Stimulated activated effector memory CD8-positive, alpha-beta T cell treated with anti-CD3 and anti-CD28 coated beads, Interleukin-12 subunit alpha, Interleukin-12 subunit beta, amount 100 ng/mL, for 72 hours (primary cell): ENCODE measurements at regions not wholly inside any gene's neighbourhood (a gene's known extent, or its start where the extent isn't known, plus 50 kb on each side); places are given as distances from the start of the nearest gene placed in this dataset.

Experiments used
- ATAC-seq: fragments of 150-1000 bp; cut with Tn5 transposase; 2 replicates; pipeline ENCODE4 v1.10.0; 2021
- DNase-seq, 2 donors: peaks; one replicate each; pipeline ENCODE4 v3.0.0; 2021 to 2022; ENCODE audit warnings: low spot score in 2 of 2
- H3K27ac Mint-ChIP-seq: one replicate; pipeline ENCODE4 v1.8.0; 2022; ENCODE audit warnings: mild to moderate bottlenecking, mixed read lengths
- H3K36me3 Mint-ChIP-seq: one replicate; pipeline ENCODE4 v1.8.0; 2022; ENCODE audit warnings: mild to moderate bottlenecking, mixed read lengths
- H3K4me1 Mint-ChIP-seq: one replicate; pipeline ENCODE4 v1.8.0; 2022; ENCODE audit warnings: mixed read lengths
- H3K4me3 Mint-ChIP-seq: one replicate; pipeline ENCODE4 v1.8.0; 2022; ENCODE audit warnings: mild to moderate bottlenecking, mixed read lengths
- H3K9me3 Mint-ChIP-seq: one replicate; pipeline ENCODE4 v1.8.0; 2022; ENCODE audit warnings: mixed read lengths

GRCh38 chr5:77892061-77893010 is 116.2 kb upstream of the TBCA start:
- no peaks in the 10 kb centered on the region for H3K9me3 Mint-ChIP-seq
- DNase-seq, result no peak
- H3K36me3 Mint-ChIP-seq, result no peaks in the 10 kb centered on the region
- no peak overlapping the region for H3K4me3 Mint-ChIP-seq
- H3K4me1 Mint-ChIP-seq, result no peaks in the 10 kb centered on the region
- H3K27ac Mint-ChIP-seq, result no peak overlapping the region
- no peak for ATAC-seq

- ATAC-seq, result no peak
- Mint-ChIP-seq H3K27ac (no peak overlapping the region), H3K4me1 (peaks cover 14% of the 10 kb centered on the region), H3K36me3 (no peaks in the 10 kb centered on the region), H3K9me3 (no peaks in the 10 kb centered on the region), H3K4me3 (no peak overlapping the region)
- DNase-seq, result no peak
Observed at GRCh38 chr5:77885519-77885918, 109.4 kb upstream of the TBCA start.

GRCh38 chr5:77882670-77883257 is 106.6 kb upstream of the TBCA start:
- H3K36me3 Mint-ChIP-seq, result no peaks in the 10 kb centered on the region
- DNase-seq (no peak), ATAC-seq (peak; percentile 82)
- H3K27ac Mint-ChIP-seq, result no peak overlapping the region
- no peaks in the 10 kb centered on the region for H3K9me3 Mint-ChIP-seq
- H3K4me1 Mint-ChIP-seq, result peaks cover 21% of the 10 kb centered on the region
- no peak overlapping the region for H3K4me3 Mint-ChIP-seq

- H3K9me3 Mint-ChIP-seq, result no peaks in the 10 kb centered on the region
- no peaks in the 10 kb centered on the region for H3K36me3 Mint-ChIP-seq
- no peak for DNase-seq
- ATAC-seq, result no peak
- no peak overlapping the region for H3K4me3 Mint-ChIP-seq
- H3K27ac Mint-ChIP-seq, result no peak overlapping the region
- H3K4me1 Mint-ChIP-seq, result peaks cover 21% of the 10 kb centered on the region
Observed at GRCh38 chr5:77881528-77881927, 105.4 kb upstream of the TBCA start.

- peaks cover 8% of the 10 kb centered on the region for H3K4me1 Mint-ChIP-seq
- no peak overlapping the region for H3K27ac Mint-ChIP-seq
- no peak overlapping the region for H3K4me3 Mint-ChIP-seq
- no peaks in the 10 kb centered on the region for H3K9me3 Mint-ChIP-seq
- DNase-seq (no peak), ATAC-seq (no peak)
- no peaks in the 10 kb centered on the region for H3K36me3 Mint-ChIP-seq
Observed at GRCh38 chr5:77877516-77878355, 101.6 kb upstream of the TBCA start.

GRCh38 chr5:77876862-77877502 is 100.8 kb upstream of the TBCA start:
- no peak overlapping the region for H3K27ac Mint-ChIP-seq
- H3K9me3 Mint-ChIP-seq, result no peaks in the 10 kb centered on the region
- ATAC-seq, result no peak
- H3K4me3 Mint-ChIP-seq, result no peak overlapping the region
- no peaks in the 10 kb centered on the region for H3K36me3 Mint-ChIP-seq
- DNase-seq, result no peak
- peaks cover 6% of the 10 kb centered on the region for H3K4me1 Mint-ChIP-seq

GRCh38 chr5:77876316-77876715 is 100.2 kb upstream of the TBCA start:
- DNase-seq (no peak), ATAC-seq (no peak)
- Mint-ChIP-seq H3K36me3 (no peaks in the 10 kb centered on the region), H3K27ac (no peak overlapping the region), H3K9me3 (no peaks in the 10 kb centered on the region), H3K4me3 (no peak overlapping the region), H3K4me1 (peaks cover 6% of the 10 kb centered on the region)

GRCh38 chr5:77874691-77875090 is 98.6 kb upstream of the TBCA start:
- H3K36me3 Mint-ChIP-seq, result no peaks in the 10 kb centered on the region

GRCh38 chr5:77873239-77873638 is 97.1 kb upstream of the TBCA start:
- Mint-ChIP-seq H3K36me3 (no peaks in the 10 kb centered on the region), H3K9me3 (no peaks in the 10 kb centered on the region), H3K4me1 (no peaks in the 10 kb centered on the region), H3K27ac (no peak overlapping the region), H3K4me3 (no peak overlapping the region)
- ATAC-seq (no peak), DNase-seq (no peak)

More at GRCh38 chr5:77874691-77875090, 98.6 kb upstream of the TBCA start:
- Mint-ChIP-seq H3K4me3 (no peak overlapping the region), H3K27ac (no peak overlapping the region), H3K9me3 (no peaks in the 10 kb centered on the region), H3K4me1 (peaks cover 1% of the 10 kb centered on the region)
- ATAC-seq (no peak), DNase-seq (no peak)

- Mint-ChIP-seq H3K4me1 (no peaks in the 10 kb centered on the region), H3K9me3 (no peaks in the 10 kb centered on the region), H3K27ac (no peak overlapping the region), H3K4me3 (no peak overlapping the region), H3K36me3 (no peaks in the 10 kb centered on the region)
- ATAC-seq, result no peak
- DNase-seq, result no peak
Observed at GRCh38 chr5:77871946-77872345, 95.8 kb upstream of the TBCA start.

- Mint-ChIP-seq H3K4me3 (no peak overlapping the region), H3K9me3 (no peaks in the 10 kb centered on the region), H3K27ac (no peak overlapping the region), H3K36me3 (no peaks in the 10 kb centered on the region), H3K4me1 (no peaks in the 10 kb centered on the region)
- DNase-seq (no peak), ATAC-seq (no peak)
Observed at GRCh38 chr5:77871016-77871415, 94.9 kb upstream of the TBCA start.

- H3K4me1 Mint-ChIP-seq, result no peaks in the 10 kb centered on the region
- H3K27ac Mint-ChIP-seq, result no peak overlapping the region
- no peaks in the 10 kb centered on the region for H3K36me3 Mint-ChIP-seq
- ATAC-seq (no peak), DNase-seq (no peak)
- no peak overlapping the region for H3K4me3 Mint-ChIP-seq
- H3K9me3 Mint-ChIP-seq, result no peaks in the 10 kb centered on the region
Observed at GRCh38 chr5:77869116-77869798, 93.1 kb upstream of the TBCA start.

GRCh38 chr5:77867914-77868313 is 91.8 kb upstream of the TBCA start:
- H3K36me3 Mint-ChIP-seq, result no peaks in the 10 kb centered on the region
- no peaks in the 10 kb centered on the region for H3K4me1 Mint-ChIP-seq
- no peak overlapping the region for H3K27ac Mint-ChIP-seq
- no peak for ATAC-seq
- no peaks in the 10 kb centered on the region for H3K9me3 Mint-ChIP-seq
- no peak for DNase-seq
- H3K4me3 Mint-ChIP-seq, result no peak overlapping the region

GRCh38 chr5:77867194-77867691 is 91.1 kb upstream of the TBCA start:
- Mint-ChIP-seq H3K36me3 (no peaks in the 10 kb centered on the region), H3K4me1 (no peaks in the 10 kb centered on the region), H3K27ac (no peak overlapping the region), H3K9me3 (no peaks in the 10 kb centered on the region), H3K4me3 (no peak overlapping the region)
- no peak for ATAC-seq
- DNase-seq, result no peak
